H1 (cell line): ENCODE measurements at regions not wholly inside any gene's neighbourhood (a gene's known extent, or its start where the extent isn't known, plus 50 kb on each side); places are given as distances from the start of the nearest gene placed in this dataset.

Experiments used
- CTCF ChIA-PET: fragments of 300-600 bp; sonication (Branson Sonifier 250); formaldehyde crosslinking; loops from one replicate; lab custom pipeline; 2021; ENCODE audit not compliant: partially characterized antibody; lab: Charles Lee
- POLR2A ChIA-PET: fragments of 300-600 bp; sonication (Branson Sonifier 250); formaldehyde crosslinking; loops from one replicate; lab custom pipeline; 2021; ENCODE audit warnings: inconsistent platforms; ENCODE audit not compliant: partially characterized antibody; lab: Charles Lee
- DNase-seq, 2 experiments: peaks; one replicate each; pipeline versions ENCODE4 v3.0.0 to v3.0.0-alpha.2; 2010 to 2022; ENCODE audit warnings: low spot score in 2 of 2, low read depth in 1 of 2, mixed read lengths in 1 of 2
- FAIRE-seq: peaks from 2 replicates; lab custom pipeline; 2011; peaks lifted over from hg19 to GRCh38; lab: Jason Lieb, UNC
- H2AFZ ChIP-seq: 2 replicates; pipeline ENCODE4 v1.8.1; 2012; ENCODE audit warnings: low read length, inconsistent platforms
- H2AK5ac ChIP-seq: 2 replicates; pipeline ENCODE4 v1.6.1; 2013; ENCODE audit warnings: low read depth, low read length
- H2BK120ac ChIP-seq: replicated peaks from 2 replicates; pipeline ENCODE3; 2013; ENCODE audit warnings: low read depth, low read length, inconsistent platforms
- H2BK12ac ChIP-seq: 2 replicates; pipeline ENCODE4 v1.6.1; 2013; ENCODE audit warnings: low read depth, low read length
- H2BK15ac ChIP-seq: 2 replicates; pipeline ENCODE4 v1.6.1; 2013; ENCODE audit warnings: low read length
- H2BK20ac ChIP-seq: 2 replicates; pipeline ENCODE4 v1.6.1; 2013; ENCODE audit warnings: low read length
- H2BK5ac ChIP-seq: 2 replicates; pipeline ENCODE4 v1.6.1; 2013; ENCODE audit warnings: low read depth, low read length
- H3K14ac ChIP-seq: 2 replicates; pipeline ENCODE4 v1.6.1; 2013; ENCODE audit warnings: inconsistent platforms; ENCODE audit not compliant: insufficient read length
- H3K18ac ChIP-seq: 2 replicates; pipeline ENCODE4 v1.6.1; 2013; ENCODE audit warnings: low read length; ENCODE audit errors: extremely low read depth
- H3K23ac ChIP-seq: 2 replicates; pipeline ENCODE4 v1.6.1; 2013; ENCODE audit warnings: inconsistent platforms; ENCODE audit not compliant: insufficient read length
- H3K23me2 ChIP-seq: 2 replicates; pipeline ENCODE4 v1.6.1; 2013; ENCODE audit warnings: low read depth, low read length
- H3K27ac ChIP-seq: 2 replicates; pipeline ENCODE4 v1.6.1; 2011; ENCODE audit warnings: low read depth, low read length, inconsistent platforms
- H3K27me3 ChIP-seq, 4 experiments: replicated peaks in 1 of 4; 1 replicate in 1 of 4; 2 replicates in 3 of 4; pipeline versions ENCODE4 v1.6.1 to v1.8.1; 2011 to 2013; ENCODE audit warnings: low read length in 3 of 4, mild to moderate bottlenecking in 3 of 4, inconsistent platforms in 2 of 4, mixed read lengths in 2 of 4, moderate library complexity in 1 of 4; ENCODE audit not compliant: control insufficient read depth in 3 of 4, insufficient read depth in 3 of 4; ENCODE audit errors: extremely low read depth in 1 of 4
- H3K36me3 ChIP-seq, 4 experiments: 2 replicates each; pipeline versions ENCODE4 v1.6.1 to v1.8.1; 2011 to 2013; ENCODE audit warnings: mild to moderate bottlenecking in 4 of 4, low read length in 3 of 4, moderate library complexity in 2 of 4, control low read depth in 1 of 4, inconsistent platforms in 1 of 4; ENCODE audit not compliant: insufficient read depth in 4 of 4, control insufficient read depth in 2 of 4
- H3K4ac ChIP-seq: replicated peaks from 2 replicates; pipeline ENCODE3; 2013; ENCODE audit warnings: low read length, low read depth, mixed read lengths, inconsistent platforms; ENCODE audit not compliant: insufficient read length
- H3K4me1 ChIP-seq, 4 experiments: replicated peaks in 1 of 4; 1 replicate in 1 of 4; 2 replicates in 3 of 4; pipeline versions ENCODE4 v1.6.1 to v1.8.1; 2011 to 2013; ENCODE audit warnings: low read length in 3 of 4, inconsistent platforms in 2 of 4, mixed read lengths in 1 of 4; ENCODE audit not compliant: insufficient read depth in 4 of 4, control insufficient read depth in 3 of 4
- H3K4me2 ChIP-seq, 2 experiments: 2 replicates each; pipeline versions ENCODE4 v1.6.1 to v1.8.1; 2011 to 2013; ENCODE audit warnings: low read depth in 2 of 2, low read length in 2 of 2, control low read depth in 1 of 2, inconsistent platforms in 1 of 2, mild to moderate bottlenecking in 1 of 2; ENCODE audit not compliant: insufficient read depth in 1 of 2
- H3K4me3 ChIP-seq, 4 experiments: fragments of 200-600, 300-600 bp in 1 of 4; sonication (generic), shearing (Covaris generic), sonication (Bioruptor Twin) in 1 of 4; 2 replicates each; pipeline versions ENCODE4 v1.5.1 to v1.8.1; 2011 to 2016; ENCODE audit warnings: low read length in 4 of 4, low read depth in 3 of 4, control low read depth in 2 of 4, inconsistent platforms in 2 of 4, mild to moderate bottlenecking in 2 of 4, mixed read lengths in 1 of 4, moderate library complexity in 1 of 4; ENCODE audit not compliant: insufficient read depth in 2 of 4; ENCODE audit errors: extremely low read depth in 1 of 4
- H3K56ac ChIP-seq: replicated peaks from 2 replicates; pipeline ENCODE3; 2013; ENCODE audit warnings: low read depth, mild to moderate bottlenecking, mixed read lengths, low read length, inconsistent platforms; ENCODE audit not compliant: insufficient read length
- H3K79me1 ChIP-seq: 2 replicates; pipeline ENCODE4 v1.6.1; 2013; ENCODE audit warnings: low read depth, low read length, control low read depth
- H3K79me2 ChIP-seq, 2 experiments: 2 replicates each; pipeline versions ENCODE4 v1.6.1 to v1.8.1; 2012 to 2013; ENCODE audit warnings: low read length in 2 of 2, mild to moderate bottlenecking in 2 of 2, inconsistent platforms in 1 of 2; ENCODE audit not compliant: insufficient read depth in 2 of 2, control insufficient read depth in 1 of 2
- H3K9ac ChIP-seq, 4 experiments: replicated peaks in 1 of 4; 1 replicate in 1 of 4; 2 replicates in 3 of 4; pipeline versions ENCODE4 v1.6.1 to v1.8.1; 2011 to 2013; ENCODE audit warnings: low read depth in 3 of 4, low read length in 3 of 4, control low read depth in 2 of 4, mild to moderate bottlenecking in 2 of 4, moderate library complexity in 2 of 4, inconsistent platforms in 1 of 4; ENCODE audit errors: extremely low read depth in 1 of 4
- H3K9me3 ChIP-seq, 2 experiments: 2 replicates each; pipeline versions ENCODE4 v1.6.1 to v1.8.1; 2012 to 2013; ENCODE audit warnings: mild to moderate bottlenecking in 2 of 2, moderate library complexity in 2 of 2, control low read depth in 1 of 2, inconsistent platforms in 1 of 2, low read depth in 1 of 2, low read length in 1 of 2, mixed read lengths in 1 of 2; ENCODE audit not compliant: insufficient read depth in 2 of 2
- H4K20me1 ChIP-seq, 2 experiments: replicated peaks in 1 of 2; 2 replicates each; pipeline versions ENCODE3 to v1.8.1; 2011 to 2013; ENCODE audit warnings: inconsistent platforms in 2 of 2, low read length in 2 of 2, mild to moderate bottlenecking in 1 of 2; ENCODE audit not compliant: insufficient read depth in 2 of 2, control insufficient read depth in 1 of 2
- H4K5ac ChIP-seq: 2 replicates; pipeline ENCODE4 v1.6.1; 2013; ENCODE audit warnings: low read length, low read depth, mixed read lengths, inconsistent platforms; ENCODE audit not compliant: insufficient read length
- H4K8ac ChIP-seq: 2 replicates; pipeline ENCODE4 v1.8.0; 2013; ENCODE audit warnings: mild to moderate bottlenecking, moderate library complexity, low read length, inconsistent platforms; ENCODE audit not compliant: insufficient read depth; ENCODE audit errors: extremely low read depth
- H4K91ac ChIP-seq: replicated peaks from 2 replicates; pipeline ENCODE3; 2013; ENCODE audit warnings: low read length, mixed read lengths, inconsistent platforms; ENCODE audit not compliant: insufficient read length
- ASH2L ChIP-seq: fragments of 200-600, 300-600 bp; sonication (generic); IDR thresholded peaks from one replicate; pipeline ENCODE4 v1.7.1; 2017; ENCODE audit warnings: low read length
- BRCA1 ChIP-seq: IDR thresholded peaks from 2 replicates; pipeline ENCODE4 v1.6.1; 2012; ENCODE audit warnings: low read depth, low read length, improper control_type of control experiment
- CBX5 ChIP-seq: fragments of 300-800, 300-1000 bp; sonication (generic); IDR thresholded peaks from 2 replicates; pipeline ENCODE4 v1.7.1; 2016; ENCODE audit warnings: antibody characterized with exemption, low read length, low read depth
- CEBPB ChIP-seq: IDR thresholded peaks from 2 replicates; pipeline ENCODE4 v1.6.1; 2012; ENCODE audit warnings: low read depth, low read length
- HDAC2 ChIP-seq, 2 experiments: fragments of 300-600 bp in 1 of 2; sonication (generic) in 1 of 2; IDR thresholded peaks; 2 replicates each; pipeline ENCODE4 v1.6.1; 2011 to 2012; ENCODE audit warnings: low read depth in 2 of 2, low read length in 2 of 2, mild to moderate bottlenecking in 2 of 2, moderate library complexity in 2 of 2, borderline replicate concordance in 1 of 2, inconsistent platforms in 1 of 2
- JUN ChIP-seq: IDR thresholded peaks from 2 replicates; pipeline ENCODE4 v1.6.1; 2011; ENCODE audit warnings: low read depth, mild to moderate bottlenecking, improper control_type of control experiment, low read length
- KDM5A ChIP-seq: fragments of 200-600 bp; IDR thresholded peaks from 2 replicates; pipeline ENCODE4 v1.7.1; 2012; ENCODE audit warnings: mild to moderate bottlenecking, low read length, inconsistent platforms, mixed read lengths
- RBBP5 ChIP-seq: IDR thresholded peaks from 2 replicates; pipeline ENCODE4 v1.7.1; 2012; ENCODE audit warnings: low read depth, mild to moderate bottlenecking, inconsistent platforms, low read length, moderate library complexity, borderline replicate concordance
- SIRT6 ChIP-seq: IDR thresholded peaks from one replicate; pipeline ENCODE4 v1.7.1; 2012; ENCODE audit warnings: low read length, inconsistent platforms
- SIX5 ChIP-seq: IDR thresholded peaks from 2 replicates; pipeline ENCODE4 v1.6.1; 2011; ENCODE audit warnings: mild to moderate bottlenecking, low read depth, low read length
- TAF7 ChIP-seq: optimal IDR thresholded peaks from 2 replicates; pipeline ENCODE3; 2011; ENCODE audit warnings: low read depth, mild to moderate bottlenecking, inconsistent platforms, low read length, moderate library complexity, borderline replicate concordance
- TCF12 ChIP-seq: IDR thresholded peaks from 2 replicates; pipeline ENCODE4 v1.6.1; 2011; ENCODE audit warnings: low read depth, mild to moderate bottlenecking, low read length
- WGBS, 2 experiments: shearing (Covaris generic) in 1 of 2; methylation state at CpG; one replicate each; pipeline versions ENCODE4 v1.1.6 to v1.1.7; 2013 to 2015; ENCODE audit warnings: low lambda C conversion rate in 2 of 2, mixed read lengths in 2 of 2, inconsistent platforms in 1 of 2, low coverage in 1 of 2, missing lambda C conversion rate in 1 of 2; ENCODE audit not compliant: insufficient replicate concordance in 2 of 2, insufficient coverage in 1 of 2, insufficient read length in 1 of 2; ENCODE audit errors: extremely low coverage in 1 of 2, missing lambda C conversion rate in 1 of 2; 5-methylcytosine and 5-hydroxymethylcytosine counted together

- Histone ChIP-seq H2BK15ac (no peak overlapping the region), H2BK5ac (no peak overlapping the region), H3K14ac (no peak overlapping the region), H3K27me3 (no peaks in the 10 kb centered on the region), H4K91ac (no peak overlapping the region), H2BK20ac (no peak overlapping the region), H3K27ac (no peak overlapping the region), H3K9me3 (no peaks in the 10 kb centered on the region; a peak in 1 of 4 replicates), H3K23me2 (no peaks in the 10 kb centered on the region), H3K56ac (no peak overlapping the region), H3K4me3 (no peak overlapping the region), H3K79me2 (no peaks in the 10 kb centered on the region), H3K4ac (no peak overlapping the region), H3K4me1 (no peaks in the 10 kb centered on the region; a peak in 1 of 7 replicates), H2BK120ac (no peak overlapping the region), H3K79me1 (no peaks in the 10 kb centered on the region), H4K20me1 (no peaks in the 10 kb centered on the region), H2AK5ac (no peak overlapping the region), H2AFZ (no peak overlapping the region; the same call in 1 of the 2 replicates), H4K5ac (no peak overlapping the region), H3K23ac (no peak overlapping the region), H3K4me2 (no peak overlapping the region), H2BK12ac (no peak overlapping the region), H3K36me3 (no peaks in the 10 kb centered on the region), H4K8ac (no peak overlapping the region), H3K18ac (no peak overlapping the region), H3K9ac (no peak overlapping the region)
- CTCF ChIA-PET = interaction anchor here (1.1 kb wide), 1 partner anchor 33 kb away, joined by 3 read pairs; no protein-coding TSS in a partner anchor
- DNase-seq = no peak
- no peak for FAIRE-seq
- POLR2A ChIA-PET = no interaction called here
- 100% methylated on average over 1 of the region's 1 CpG; no CpG with 5 or more reads in 1 of the 2 experiments for WGBS, 2 experiments
- TF ChIP-seq CBX5 (no peak), TAF7 (no peak), SIX5 (no peak), SIRT6 (no peak), CEBPB (no peak), HDAC2 (IDR thresholded peaks at IDR 0.05; ENCODE audit: borderline replicate concordance in 1 of 2, low read depth in 2 of 2, low read length in 2 of 2) (no peak), TCF12 (no peak), RBBP5 (no peak), JUN (no peak), KDM5A (no peak), ASH2L (no peak), BRCA1 (no peak)
Observed at GRCh38 chr14:49092345-49092744, 493.8 kb downstream of the RPS29 start.
